K562 (cell line): ENCODE measurements at regions not wholly inside any gene's neighbourhood (a gene's known extent, or its start where the extent isn't known, plus 50 kb on each side); places are given as distances from the start of the nearest gene placed in this dataset.
A peak's percentile ranks its signal among the peaks of the same experiment; 100 is the strongest.

Experiments used
- ATAC-seq: fragments of 200-7000 bp; cut with Tn5 transposase; 3 replicates; pipeline ENCODE4 v1.9.1; 2020; ENCODE audit warnings: moderate library complexity
- BruUV-seq: library from RNA; stranded (reverse); fragments of 400-500 nt; replicated peaks from 2 replicates; lab custom pipeline; 2021; lab: Mats Ljungman, UMichigan
- CTCF ChIA-PET: fragments of 300-600 bp; formaldehyde crosslinking; extraction: SDS; loops from one replicate; lab custom pipeline; 2021; ENCODE audit warnings: low intra/inter-chr PET ratio; lab: Yijun Ruan, JAX
- POLR2A ChIA-PET: fragments of 300-600, 350-650 bp; sonication (Branson Sonifier 250); formaldehyde crosslinking; extraction: SDS; loops from one replicate; lab custom pipeline; 2021; ENCODE audit warnings: antibody characterized with exemption, inconsistent platforms; lab: Yijun Ruan, JAX
- DNase-seq, 4 experiments: peaks; one replicate each; pipeline versions ENCODE4 v3.0.0 to v3.0.0-alpha.2; 2011 to 2018; ENCODE audit warnings: low spot score in 3 of 4, mixed read lengths in 3 of 4; ENCODE audit errors: extremely low read depth in 1 of 4
- FAIRE-seq: peaks from 2 replicates; lab custom pipeline; 2011; peaks lifted over from hg19 to GRCh38; lab: Jason Lieb, UNC
- H2AFZ ChIP-seq: 2 replicates; pipeline ENCODE4 v1.6.0; 2011; ENCODE audit warnings: low read depth, low read length, control low read depth, inconsistent platforms
- H3K27ac ChIP-seq: fragments of 200-600 bp; 3 replicates; pipeline ENCODE4 v1.8.0; 2011; ENCODE audit warnings: low read depth, mild to moderate bottlenecking, control low read depth, inconsistent platforms, low read length, moderate library complexity, mixed read lengths; ENCODE audit errors: extremely low read depth
- H3K27me3 ChIP-seq, 2 experiments: fragments of 300-600 bp in 1 of 2; 2 replicates in 1 of 2; 3 replicates in 1 of 2; pipeline versions ENCODE4 v1.6.0 to v1.8.0; 2011; ENCODE audit warnings: inconsistent platforms in 2 of 2, low read length in 2 of 2, mild to moderate bottlenecking in 1 of 2, mixed read lengths in 1 of 2, moderate library complexity in 1 of 2; ENCODE audit not compliant: control insufficient read depth in 2 of 2, insufficient read depth in 2 of 2
- H3K36me3 ChIP-seq: fragments of 300-600 bp; 3 replicates; pipeline ENCODE4 v1.8.0; 2011; ENCODE audit warnings: mild to moderate bottlenecking, low read length, inconsistent platforms; ENCODE audit not compliant: control insufficient read depth, insufficient read depth
- H3K4me1 ChIP-seq, 2 experiments: fragments of 200-600 bp in 1 of 2; replicated peaks in 1 of 2; 2 replicates in 1 of 2; 3 replicates in 1 of 2; pipeline versions ENCODE4 v1.5.1 to v1.8.0; 2011; ENCODE audit warnings: inconsistent platforms in 2 of 2, low read length in 2 of 2, mild to moderate bottlenecking in 1 of 2, mixed read lengths in 1 of 2, moderate library complexity in 1 of 2; ENCODE audit not compliant: control insufficient read depth in 2 of 2, insufficient read depth in 2 of 2
- H3K4me2 ChIP-seq: 2 replicates; pipeline ENCODE4 v1.6.1; 2011; ENCODE audit warnings: low read length, control low read depth, inconsistent platforms, mixed read lengths; ENCODE audit not compliant: insufficient read depth
- H3K4me3 ChIP-seq: fragments of 200-600 bp; sonication (generic), shearing (Covaris generic); 2 replicates; pipeline ENCODE4 v1.5.1; 2016; ENCODE audit warnings: control low read depth, inconsistent platforms
- H3K79me2 ChIP-seq: fragments of 200-600 bp; 3 replicates; pipeline ENCODE4 v1.8.0; 2011; ENCODE audit warnings: low read length, inconsistent platforms; ENCODE audit not compliant: control insufficient read depth, insufficient read depth
- H3K9ac ChIP-seq, 2 experiments: 2 replicates each; pipeline versions ENCODE4 v1.6.0 to v1.6.1; 2011; ENCODE audit warnings: low read depth in 2 of 2, low read length in 2 of 2, control low read depth in 1 of 2, inconsistent platforms in 1 of 2, mild to moderate bottlenecking in 1 of 2, mixed read lengths in 1 of 2; ENCODE audit not compliant: insufficient read depth in 1 of 2
- H3K9me1 ChIP-seq: one replicate; pipeline ENCODE4 v1.6.0; 2011; ENCODE audit warnings: inconsistent platforms, mild to moderate bottlenecking, low read length, moderate library complexity; ENCODE audit not compliant: control insufficient read depth, insufficient read depth
- H3K9me3 ChIP-seq: replicated peaks from 2 replicates; pipeline ENCODE4 v1.5.1; 2011; ENCODE audit warnings: low read depth, low read length, inconsistent platforms; ENCODE audit not compliant: control insufficient read depth, insufficient read depth
- H4K20me1 ChIP-seq: replicated peaks from 2 replicates; pipeline ENCODE4 v1.6.1; 2011; ENCODE audit warnings: low read length, inconsistent platforms, mixed read lengths; ENCODE audit not compliant: control insufficient read depth, insufficient read depth
- CBFA2T3 ChIP-seq: fragments of 450-650 bp; IDR thresholded peaks from 2 replicates; pipeline ENCODE4 v1.6.1; 2017
- GTF2A2 ChIP-seq: IDR thresholded peaks from 2 replicates; pipeline ENCODE4 v1.6.1; 2016; ENCODE audit warnings: mild to moderate bottlenecking, missing genetic modification characterization, missing compliant biosample characterization
- MEIS2 ChIP-seq: fragments of 450-650 bp; IDR thresholded peaks from 2 replicates; pipeline ENCODE4 v1.6.1; 2014; ENCODE audit warnings: mild to moderate bottlenecking; ENCODE audit not compliant: partially characterized antibody
- POU5F1 ChIP-seq: fragments of 150-350 bp; IDR thresholded peaks from 2 replicates; pipeline ENCODE4 v1.6.1; 2014; ENCODE audit warnings: borderline replicate concordance, low read length, low read depth, mild to moderate bottlenecking; ENCODE audit not compliant: partially characterized antibody
- SOX6 ChIP-seq: fragments of 450-650 bp; IDR thresholded peaks from 2 replicates; pipeline ENCODE4 v1.6.1; 2014; ENCODE audit warnings: mild to moderate bottlenecking
- WHSC1 ChIP-seq: IDR thresholded peaks from one replicate; pipeline ENCODE4 v1.6.1; 2012; ENCODE audit warnings: low read length, control low read depth, inconsistent platforms
- ZNF232 ChIP-seq: sonication (generic); formaldehyde crosslinking; IDR thresholded peaks from 2 replicates; pipeline ENCODE4 v1.8.0; 2022; ENCODE audit warnings: mild to moderate bottlenecking, missing genetic modification reagents
- ZNF347 ChIP-seq: fragments of 450-650 bp; formaldehyde crosslinking; IDR thresholded peaks from 2 replicates; pipeline ENCODE4 v1.4.0; 2020; ENCODE audit warnings: low read depth, mild to moderate bottlenecking, moderate library complexity
- WGBS: fragments of 100-300 bp; shearing (Covaris generic); methylation state at CpG from one replicate; pipeline ENCODE4 v1.1.6; 2016; ENCODE audit warnings: low coverage, mixed read lengths; ENCODE audit not compliant: insufficient coverage; ENCODE audit errors: missing lambda C conversion rate; 5-methylcytosine and 5-hydroxymethylcytosine counted together
- in situ Hi-C: fragments of 300-500 bp; cut with MboI; formaldehyde crosslinking; loops from 4 replicates; pipeline ENCODE4 v1.15.0; 2018; ENCODE audit warnings: inconsistent platforms, mixed read lengths
- intact Hi-C: fragments of 100-400 bp; cut with micrococcal nuclease; formaldehyde crosslinking; loops from 2 replicates; pipeline ENCODE4 v1.14.2; 2022
- TF ChIP-seq, protein P1 (sequence below): fragments of 450-650 bp; formaldehyde crosslinking; IDR thresholded peaks from 2 replicates; pipeline ENCODE4 v1.4.0; 2020; ENCODE audit warnings: mild to moderate bottlenecking, moderate library complexity
- TF ChIP-seq, protein P2 (sequence below): fragments of 450-650 bp; IDR thresholded peaks from 2 replicates; pipeline ENCODE4 v1.6.1; 2016

DNA sequence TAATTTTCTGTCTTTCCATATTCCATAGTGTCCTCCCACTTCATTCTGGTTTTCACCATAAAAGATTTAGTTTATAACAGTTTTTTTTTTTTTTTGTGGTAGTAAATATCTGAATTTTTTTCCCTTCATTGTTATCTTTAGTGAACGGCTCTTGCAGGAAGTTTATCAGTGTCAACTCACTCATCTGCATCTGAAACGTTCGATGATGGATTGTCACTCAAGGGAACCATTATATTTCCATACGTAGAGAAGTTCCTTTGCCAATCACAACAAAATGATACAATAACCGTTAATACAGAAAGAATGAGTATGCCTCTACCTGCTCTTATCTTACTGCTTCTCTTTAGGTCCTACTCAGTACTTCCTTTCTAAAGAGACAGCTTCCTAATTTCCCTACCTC, 651.2 kb upstream of the KCNMB2 start:
- intact Hi-C loops: no loop called here
- 0% methylated on average over 5 of the region's 5 CpGs for WGBS
- Histone ChIP-seq H3K4me2 (no peak overlapping the region), H3K4me1 (no peaks in the 10 kb centered on the region; a peak in 1 of 5 replicates), H3K79me2 (no peaks in the 10 kb centered on the region), H4K20me1 (no peaks in the 10 kb centered on the region), H3K27ac (no peak overlapping the region), H3K36me3 (no peaks in the 10 kb centered on the region; the same call in 2 of the 3 replicates), H2AFZ (no peak overlapping the region), H3K27me3 (no peaks in the 10 kb centered on the region), H3K9me3 (no peaks in the 10 kb centered on the region), H3K9me1 (no peaks in the 10 kb centered on the region), H3K9ac (no peak overlapping the region), H3K4me3 (no peak overlapping the region)
- ATAC-seq (no peak), DNase-seq (no peak), FAIRE-seq (no peak)
- ChIA-PET POLR2A (no interaction called here), CTCF (no interaction called here)
- TF ChIP-seq ZNF232 (CRISPR knock-in tag) (no peak), MEIS2 (peak; percentile 49), POU5F1 (no peak), ZNF347 (CRISPR knock-in tag) (no peak), WHSC1 (no peak), GTF2A2 (tag) (no peak), SOX6 (no peak), CBFA2T3 (0 out of 2 replicates have a peak, but pooled peaks have one; percentile 19)
- TF ChIP-seq, protein P1, sequence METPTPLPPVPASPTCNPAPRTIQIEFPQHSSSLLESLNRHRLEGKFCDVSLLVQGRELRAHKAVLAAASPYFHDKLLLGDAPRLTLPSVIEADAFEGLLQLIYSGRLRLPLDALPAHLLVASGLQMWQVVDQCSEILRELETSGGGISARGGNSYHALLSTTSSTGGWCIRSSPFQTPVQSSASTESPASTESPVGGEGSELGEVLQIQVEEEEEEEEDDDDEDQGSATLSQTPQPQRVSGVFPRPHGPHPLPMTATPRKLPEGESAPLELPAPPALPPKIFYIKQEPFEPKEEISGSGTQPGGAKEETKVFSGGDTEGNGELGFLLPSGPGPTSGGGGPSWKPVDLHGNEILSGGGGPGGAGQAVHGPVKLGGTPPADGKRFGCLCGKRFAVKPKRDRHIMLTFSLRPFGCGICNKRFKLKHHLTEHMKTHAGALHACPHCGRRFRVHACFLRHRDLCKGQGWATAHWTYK (CRISPR knock-in tag): no peak
- TF ChIP-seq, protein P2, sequence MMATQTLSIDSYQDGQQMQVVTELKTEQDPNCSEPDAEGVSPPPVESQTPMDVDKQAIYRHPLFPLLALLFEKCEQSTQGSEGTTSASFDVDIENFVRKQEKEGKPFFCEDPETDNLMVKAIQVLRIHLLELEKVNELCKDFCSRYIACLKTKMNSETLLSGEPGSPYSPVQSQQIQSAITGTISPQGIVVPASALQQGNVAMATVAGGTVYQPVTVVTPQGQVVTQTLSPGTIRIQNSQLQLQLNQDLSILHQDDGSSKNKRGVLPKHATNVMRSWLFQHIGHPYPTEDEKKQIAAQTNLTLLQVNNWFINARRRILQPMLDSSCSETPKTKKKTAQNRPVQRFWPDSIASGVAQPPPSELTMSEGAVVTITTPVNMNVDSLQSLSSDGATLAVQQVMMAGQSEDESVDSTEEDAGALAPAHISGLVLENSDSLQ: peak; percentile 27; the same call in 1 of the 2 replicates
- in situ Hi-C loops: no loop called here
- no TSS peak for BruUV-seq
